ENCODE measurements at regions not wholly inside any gene's neighbourhood (a gene's known extent, or its start where the extent isn't known, plus 50 kb on each side); places are given as distances from the start of the nearest gene placed in this dataset.

GRCh38 chr22:26907366-26907765, 250.0 kb downstream of the MIAT start:
- H3K27me3 ChIP-seq, result no peaks in the 10 kb centered on the region
- no peak overlapping the region for H3K4me3 ChIP-seq
- no peaks in the 10 kb centered on the region for H3K9me3 ChIP-seq
- H3K36me3 ChIP-seq, result no peaks in the 10 kb centered on the region
- DNase-seq, result no peak

DNA sequence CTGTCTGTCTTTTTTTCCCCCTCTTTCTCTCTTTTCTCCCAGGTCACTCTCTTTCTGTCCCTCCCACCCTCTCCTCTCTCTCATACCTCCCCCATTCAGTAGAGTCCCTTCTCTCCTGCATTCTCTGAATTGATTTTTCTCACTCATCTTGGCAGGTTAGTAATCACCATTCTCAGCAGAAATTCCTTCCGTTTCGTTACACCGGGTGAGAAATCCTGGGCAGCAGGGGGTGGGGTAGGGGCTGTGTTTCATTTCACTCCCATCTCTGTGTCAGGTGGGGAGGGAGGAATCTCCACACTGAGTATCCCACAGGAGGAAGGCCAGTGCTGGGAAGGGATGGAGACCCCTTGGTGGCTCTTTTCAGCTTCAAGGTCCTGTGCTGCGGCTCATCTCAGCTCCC, 253.5 kb downstream of the MIAT start:
- no peak for DNase-seq
- H3K36me3 ChIP-seq, result no peaks in the 10 kb centered on the region
- H3K27me3 ChIP-seq, result no peaks in the 10 kb centered on the region
- no peak overlapping the region for H3K4me3 ChIP-seq
- no peaks in the 10 kb centered on the region for H3K9me3 ChIP-seq

DNA sequence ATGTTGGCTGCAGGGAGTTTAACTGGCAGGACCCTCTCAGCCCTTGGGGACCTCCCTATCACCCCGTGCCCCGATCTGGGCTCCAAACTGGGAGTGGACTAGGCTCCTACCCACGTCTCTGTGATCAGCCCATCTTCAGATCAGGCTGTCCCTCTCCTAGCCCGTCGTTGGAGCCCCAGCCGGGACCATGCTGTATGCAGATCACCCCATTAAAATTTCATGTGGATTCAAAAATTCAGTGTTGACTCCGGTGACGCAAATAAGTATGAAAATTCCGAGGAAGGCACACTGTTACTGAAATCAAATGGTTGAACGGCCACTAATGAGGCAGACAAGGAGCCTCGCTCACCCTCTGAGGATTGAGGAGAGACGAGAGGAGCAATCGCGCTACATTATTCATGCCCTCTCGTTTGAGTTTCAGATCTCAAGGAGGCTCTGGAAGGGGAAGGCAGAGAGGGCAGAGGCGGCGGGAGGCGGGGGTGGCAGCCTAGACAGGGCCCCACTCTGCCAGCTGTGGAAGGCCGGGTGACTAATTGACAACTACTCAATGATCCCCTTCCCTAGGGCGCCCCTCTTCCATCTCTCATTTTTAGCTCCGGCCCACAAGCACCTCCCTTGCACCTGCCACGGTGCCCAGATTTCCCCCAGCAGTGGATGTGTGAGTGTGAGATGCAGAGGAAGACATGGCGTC, 255.4 kb downstream of the MIAT start:
- H3K4me3 ChIP-seq, result no peak overlapping the region
- H3K27me3 ChIP-seq, result no peaks in the 10 kb centered on the region
- H3K36me3 ChIP-seq, result no peaks in the 10 kb centered on the region
- H3K9me3 ChIP-seq, result no peaks in the 10 kb centered on the region
- DNase-seq, result no peak

GRCh38 chr22:26914519-26915185, 257.3 kb downstream of the MIAT start:
- no peak for DNase-seq
- H3K4me3 ChIP-seq, result no peak overlapping the region
- no peaks in the 10 kb centered on the region for H3K9me3 ChIP-seq
- H3K36me3 ChIP-seq, result no peaks in the 10 kb centered on the region
- no peaks in the 10 kb centered on the region for H3K27me3 ChIP-seq

DNA sequence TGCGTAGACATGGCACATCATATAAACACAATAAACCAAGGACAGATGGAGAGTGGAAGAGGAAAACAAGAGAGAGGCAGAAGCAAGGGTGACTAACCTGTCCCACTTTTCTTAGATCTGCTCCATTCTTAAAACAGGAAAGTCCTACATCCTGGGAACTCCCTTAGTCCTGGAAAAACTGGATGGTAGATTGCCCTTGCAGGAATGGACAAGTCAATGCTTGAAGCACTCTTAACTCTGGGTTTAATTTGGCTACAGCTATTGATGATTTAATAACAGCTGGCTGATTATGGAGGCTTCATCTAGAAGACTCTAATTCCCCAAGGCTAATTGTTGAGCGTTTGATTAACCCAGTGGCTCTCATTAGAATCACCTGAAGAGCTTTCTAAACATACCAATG, 258.8 kb downstream of the MIAT start:
- no peak overlapping the region for H3K4me3 ChIP-seq
- H3K9me3 ChIP-seq, result no peaks in the 10 kb centered on the region
- no peaks in the 10 kb centered on the region for H3K36me3 ChIP-seq
- DNase-seq, result no peak
- no peaks in the 10 kb centered on the region for H3K27me3 ChIP-seq

DNA sequence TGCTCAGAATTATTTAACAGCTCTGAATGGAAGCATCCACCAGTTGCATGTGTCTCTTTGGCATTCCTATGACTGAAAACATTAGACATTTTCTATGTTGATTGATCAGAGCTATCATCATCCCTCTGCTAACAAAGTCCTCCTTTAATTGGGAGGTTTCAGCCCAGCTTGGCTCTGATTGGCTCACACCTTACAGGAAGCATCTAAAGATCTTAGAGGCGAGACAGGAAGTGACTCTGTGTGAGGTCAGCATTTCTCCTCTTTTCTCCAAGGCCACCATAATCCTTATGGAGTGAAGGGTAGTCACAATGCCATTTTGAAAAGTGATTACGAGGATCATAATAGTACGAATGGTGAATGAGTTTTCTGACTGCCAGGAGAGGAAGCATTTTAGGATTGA, 260.8 kb downstream of the MIAT start:
- Histone ChIP-seq H3K36me3 (no peaks in the 10 kb centered on the region), H3K27me3 (no peaks in the 10 kb centered on the region), H3K9me3 (no peaks in the 10 kb centered on the region), H3K4me3 (no peak overlapping the region)
- DNase-seq, result no peak

- Histone ChIP-seq H3K36me3 (no peaks in the 10 kb centered on the region), H3K4me3 (no peak overlapping the region), H3K27me3 (no peaks in the 10 kb centered on the region), H3K9me3 (no peaks in the 10 kb centered on the region)
- no peak for DNase-seq
These were observed 264.3 kb downstream of the MIAT start for GRCh38 chr22:26921726-26922125.

DNA sequence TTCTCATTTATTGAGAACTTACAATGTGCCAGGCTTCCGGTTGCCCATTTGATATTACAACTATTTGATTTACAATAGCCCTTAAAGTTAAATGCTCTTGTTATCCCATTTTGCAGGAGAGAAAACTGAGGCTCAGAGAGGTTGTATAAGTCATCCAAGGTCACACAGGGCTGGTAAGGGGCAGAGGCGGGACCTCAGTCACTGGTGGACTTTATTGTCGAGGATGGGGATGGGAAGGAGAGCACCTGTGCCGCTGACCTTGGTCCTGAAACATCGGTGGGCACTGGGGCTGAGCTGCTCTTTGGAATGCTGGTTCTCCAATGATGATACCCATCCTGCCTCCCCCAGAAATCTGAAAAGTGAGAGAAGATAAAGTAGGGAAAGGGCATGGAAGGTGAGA, 265.4 kb downstream of the MIAT start:
- H3K9me3 ChIP-seq, result no peaks in the 10 kb centered on the region
- DNase-seq, result no peak
- H3K27me3 ChIP-seq, result no peaks in the 10 kb centered on the region
- no peak overlapping the region for H3K4me3 ChIP-seq
- H3K36me3 ChIP-seq, result no peaks in the 10 kb centered on the region

GRCh38 chr22:26923531-26923930, 266.1 kb downstream of the MIAT start:
- H3K4me3 ChIP-seq, result no peak overlapping the region
- DNase-seq, result no peak
- no peaks in the 10 kb centered on the region for H3K9me3 ChIP-seq
- no peaks in the 10 kb centered on the region for H3K36me3 ChIP-seq
- no peaks in the 10 kb centered on the region for H3K27me3 ChIP-seq

DNA sequence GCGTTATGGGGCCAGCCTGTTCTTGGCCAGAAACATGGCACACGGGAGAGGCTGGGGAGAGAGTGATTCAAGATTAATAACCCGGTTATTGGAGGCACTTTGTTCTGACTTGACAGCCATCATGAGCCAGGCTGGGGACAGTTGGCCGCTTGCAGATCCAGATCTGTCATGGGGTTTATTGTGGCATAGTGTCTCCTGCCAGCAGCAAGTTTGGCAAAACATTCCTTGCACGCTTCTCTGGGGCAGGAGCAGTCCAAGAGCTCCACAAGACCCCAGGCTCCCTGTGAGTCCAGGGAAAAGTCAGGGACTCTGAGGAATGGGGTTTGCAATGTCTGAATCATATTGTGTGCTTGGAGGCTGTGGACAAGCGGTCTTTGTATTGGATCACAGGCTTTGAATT, 270.4 kb downstream of the MIAT start:
- no peak for DNase-seq
- Histone ChIP-seq H3K9me3 (no peaks in the 10 kb centered on the region), H3K36me3 (no peaks in the 10 kb centered on the region), H3K27me3 (no peaks in the 10 kb centered on the region), H3K4me3 (no peak overlapping the region)

GRCh38 chr22:26931471-26931870, 274.1 kb downstream of the MIAT start:
- DNase-seq, result no peak
- Histone ChIP-seq H3K4me3 (no peak overlapping the region), H3K9me3 (no peaks in the 10 kb centered on the region), H3K36me3 (no peaks in the 10 kb centered on the region), H3K27me3 (no peaks in the 10 kb centered on the region)

- no peak for DNase-seq
- Histone ChIP-seq H3K36me3 (no peaks in the 10 kb centered on the region), H3K9me3 (peaks cover 8% of the 10 kb centered on the region; the same call in 1 of the 2 replicates), H3K27me3 (no peaks in the 10 kb centered on the region), H3K4me3 (no peak overlapping the region)
These were observed 275.8 kb downstream of the MIAT start for GRCh38 chr22:26933105-26933590.

GRCh38 chr22:26937213-26937612, 279.8 kb downstream of the MIAT start:
- no peaks in the 10 kb centered on the region for H3K36me3 ChIP-seq
- no peak overlapping the region for H3K4me3 ChIP-seq
- H3K27me3 ChIP-seq, result no peaks in the 10 kb centered on the region
- peaks cover 8% of the 10 kb centered on the region; the same call in 1 of the 2 replicates for H3K9me3 ChIP-seq
- no peak for DNase-seq

- no peaks in the 10 kb centered on the region for H3K27me3 ChIP-seq
- H3K4me3 ChIP-seq, result no peak overlapping the region
- DNase-seq, result no peak
- H3K36me3 ChIP-seq, result no peaks in the 10 kb centered on the region
- peaks cover 8% of the 10 kb centered on the region; the same call in 1 of the 2 replicates for H3K9me3 ChIP-seq
These were observed 282.1 kb downstream of the MIAT start for GRCh38 chr22:26939466-26939865.

DNA sequence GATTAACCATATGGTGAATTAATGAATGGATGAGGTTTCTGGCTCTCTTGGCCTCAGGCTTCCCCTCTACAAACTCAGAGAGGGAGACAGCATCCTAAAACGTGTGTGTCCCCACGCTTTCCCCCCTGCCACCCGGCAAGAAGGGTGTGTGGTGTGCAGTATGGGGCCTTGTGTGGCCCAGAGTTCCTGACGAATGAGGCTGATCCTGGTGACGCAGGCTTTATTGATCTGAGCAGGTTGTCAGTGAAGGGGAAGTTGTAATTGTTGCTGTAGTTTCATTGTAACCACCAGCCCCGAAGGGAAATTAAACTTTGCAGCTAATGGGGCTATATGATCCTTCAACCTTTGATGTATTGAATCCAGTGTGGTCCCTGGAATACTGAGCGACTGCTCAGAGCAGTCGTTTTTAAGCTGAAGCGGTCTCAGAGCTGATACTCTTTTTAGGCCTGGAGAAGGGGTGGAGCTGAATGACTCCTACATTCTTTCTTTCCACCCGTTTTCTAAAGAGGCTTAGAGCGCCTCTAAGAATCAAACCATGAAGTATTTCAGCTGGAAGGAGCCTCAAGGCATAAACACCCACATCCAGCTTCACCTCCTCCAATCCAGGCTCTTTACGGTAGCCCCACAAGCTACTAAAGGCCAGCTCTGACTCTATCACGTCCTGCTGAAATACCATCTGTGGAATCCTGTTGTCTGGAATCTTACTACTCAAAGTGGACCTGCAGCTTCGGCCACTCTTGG, 284.7 kb downstream of the MIAT start:
- Histone ChIP-seq H3K36me3 (no peaks in the 10 kb centered on the region), H3K27me3 (no peaks in the 10 kb centered on the region), H3K9me3 (peaks cover 8% of the 10 kb centered on the region; the same call in 1 of the 2 replicates), H3K4me3 (no peak overlapping the region)
- no peak for DNase-seq

DNA sequence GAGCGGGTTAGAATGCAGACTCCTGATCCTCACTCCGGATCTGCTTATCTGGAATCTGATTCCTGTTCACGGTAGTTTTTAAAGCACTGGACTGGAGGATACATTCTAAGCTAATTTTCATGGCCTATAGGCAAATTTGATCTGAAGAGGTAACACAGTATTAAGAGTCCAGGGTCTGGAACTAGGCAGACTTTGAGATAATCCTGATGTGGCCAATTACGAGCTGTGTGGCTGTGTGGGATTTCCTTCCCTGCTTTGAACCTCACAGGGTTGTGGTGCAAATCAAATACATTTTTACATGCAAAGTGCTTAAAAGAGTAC, 285.2 kb downstream of the MIAT start:
- Histone ChIP-seq H3K4me3 (no peak overlapping the region), H3K27me3 (no peaks in the 10 kb centered on the region), H3K9me3 (peaks cover 4% of the 10 kb centered on the region; the same call in 1 of the 2 replicates), H3K36me3 (no peaks in the 10 kb centered on the region)
- no peak for DNase-seq

- no peak overlapping the region for H3K4me3 ChIP-seq
- no peaks in the 10 kb centered on the region for H3K27me3 ChIP-seq
- H3K9me3 ChIP-seq, result no peaks in the 10 kb centered on the region
- H3K36me3 ChIP-seq, result no peaks in the 10 kb centered on the region
- no peak for DNase-seq
These were observed 288.2 kb downstream of the MIAT start for GRCh38 chr22:26945565-26945964.

DNA sequence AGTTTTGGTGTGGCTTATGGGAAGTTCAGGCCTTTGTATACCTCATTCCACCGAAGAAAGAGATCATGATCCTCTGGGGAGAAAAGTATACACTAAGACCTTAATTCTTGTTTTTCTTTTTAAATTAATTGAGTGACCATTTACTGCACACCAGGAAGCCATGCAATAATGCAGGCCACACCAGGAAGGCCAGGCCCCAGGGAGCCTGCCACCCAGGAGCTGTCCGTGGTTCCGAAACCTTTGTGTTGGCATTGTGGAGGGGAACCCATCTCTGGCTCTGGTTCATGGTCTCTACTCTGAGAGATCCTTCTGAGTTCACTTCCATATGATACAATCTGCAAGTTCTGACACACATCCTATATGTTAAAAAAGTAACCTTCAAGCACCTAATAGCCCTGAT, 291.8 kb downstream of the MIAT start:
- H3K36me3 ChIP-seq, result no peaks in the 10 kb centered on the region
- DNase-seq, result peak; percentile 6
- no peaks in the 10 kb centered on the region for H3K27me3 ChIP-seq

More for the DNA sequence above, 291.8 kb downstream of the MIAT start:
- no peaks in the 10 kb centered on the region for H3K9me3 ChIP-seq
- no peak overlapping the region for H3K4me3 ChIP-seq

All from MG63 (cell line).